Skin epidermis (tissue), 12 donors: ENCODE measurements at regions not wholly inside any gene's neighbourhood (a gene's known extent, or its start where the extent isn't known, plus 50 kb on each side); places are given as distances from the start of the nearest gene placed in this dataset.

ENCODE experiments used
- H3K27ac ChIP-seq, 21 experiments: fragments of 200-600 bp; sonication (generic) in 11 of 21; one replicate each; pipeline ENCODE4 v1.5.0; 2020; ENCODE audit warnings: mild to moderate bottlenecking in 3 of 21, inconsistent platforms in 2 of 21, moderate library complexity in 2 of 21
- H3K4me3 ChIP-seq, 7 experiments: fragments of 200-600 bp; sonication (generic) in 2 of 7; one replicate each; pipeline ENCODE4 v1.5.0; 2020; ENCODE audit warnings: inconsistent platforms in 2 of 7, mild to moderate bottlenecking in 2 of 7, moderate library complexity in 1 of 7

GRCh38 chr5:8299716-8300115 lies 430.8 kb downstream of the MTRR start:
- no peak overlapping the region for H3K27ac ChIP-seq
- no peak overlapping the region for H3K4me3 ChIP-seq

- Histone ChIP-seq H3K4me3 (no peak overlapping the region), H3K27ac (no peak overlapping the region)
These were observed 435.4 kb downstream of the MTRR start for GRCh38 chr5:8304341-8304740.

- no peak overlapping the region for H3K4me3 ChIP-seq
- no peak overlapping the region for H3K27ac ChIP-seq
These were observed 437.4 kb downstream of the MTRR start for GRCh38 chr5:8306288-8306896.

GRCh38 chr5:8314965-8315364 lies 446.0 kb downstream of the MTRR start:
- Histone ChIP-seq H3K4me3 (no peak overlapping the region), H3K27ac (no peak overlapping the region)

DNA sequence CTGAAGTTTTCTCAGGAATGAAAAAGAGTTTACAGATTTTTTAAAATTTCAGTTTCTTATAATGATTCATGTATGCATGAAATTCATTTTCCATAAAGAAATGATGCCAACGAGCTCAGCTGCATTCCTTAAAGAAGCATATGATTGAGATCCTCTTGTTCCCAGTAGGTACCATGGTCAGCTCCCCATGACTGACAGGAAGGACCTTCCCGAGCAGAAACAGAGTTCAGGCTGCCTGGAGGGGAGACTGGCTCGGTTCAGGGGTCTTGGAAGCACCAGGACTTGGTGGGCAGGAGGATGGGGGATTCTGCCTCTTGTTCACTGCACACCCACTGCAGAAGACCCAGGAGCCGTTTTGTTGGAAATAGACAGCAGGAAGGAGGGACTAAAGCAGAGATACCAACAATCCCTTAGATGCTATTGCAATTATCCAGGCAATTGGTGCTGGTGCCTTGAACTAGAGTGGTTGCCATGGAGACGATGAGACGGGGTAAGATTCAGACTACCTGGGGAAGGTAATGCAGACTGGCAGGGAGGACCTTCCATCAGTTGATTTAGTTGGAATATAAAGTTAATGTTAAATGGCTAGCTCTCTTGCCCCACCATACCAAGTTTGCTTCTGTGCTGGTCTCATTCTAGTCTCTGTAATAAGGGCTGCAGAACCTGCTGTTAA lies 447.8 kb downstream of the MTRR start:
- Histone ChIP-seq H3K4me3 (no peak overlapping the region), H3K27ac (no peak overlapping the region)

GRCh38 chr5:8317335-8317734 lies 448.4 kb downstream of the MTRR start:
- no peak overlapping the region for H3K4me3 ChIP-seq
- H3K27ac ChIP-seq, result no peak overlapping the region

- no peak overlapping the region for H3K27ac ChIP-seq
- no peak overlapping the region for H3K4me3 ChIP-seq
These were observed 451.3 kb downstream of the MTRR start for GRCh38 chr5:8320244-8320643.

GRCh38 chr5:8321272-8321671 lies 452.3 kb downstream of the MTRR start:
- no peak overlapping the region for H3K4me3 ChIP-seq
- no peak overlapping the region for H3K27ac ChIP-seq

DNA sequence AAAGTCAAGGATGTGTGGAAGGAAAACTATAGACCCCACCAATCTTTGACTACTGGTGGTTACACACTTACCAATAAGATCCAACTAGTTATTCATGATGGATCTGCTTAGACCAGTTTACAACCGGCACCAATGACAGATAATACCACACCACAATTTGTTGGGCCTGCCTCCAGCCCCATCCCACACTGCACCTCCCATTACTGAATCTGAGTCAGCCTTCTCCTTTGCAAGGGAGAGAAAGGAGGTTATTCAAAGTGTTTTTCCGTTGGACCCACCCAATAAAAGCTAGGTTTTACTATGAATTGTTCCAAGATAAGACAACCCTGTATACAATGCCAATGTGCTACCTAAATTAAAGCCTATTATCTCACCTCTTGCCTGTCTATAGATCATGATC lies 453.5 kb downstream of the MTRR start:
- no peak overlapping the region for H3K4me3 ChIP-seq
- no peak overlapping the region for H3K27ac ChIP-seq

GRCh38 chr5:8327016-8327415 lies 458.1 kb downstream of the MTRR start:
- Histone ChIP-seq H3K27ac (no peak overlapping the region), H3K4me3 (no peak overlapping the region)

DNA sequence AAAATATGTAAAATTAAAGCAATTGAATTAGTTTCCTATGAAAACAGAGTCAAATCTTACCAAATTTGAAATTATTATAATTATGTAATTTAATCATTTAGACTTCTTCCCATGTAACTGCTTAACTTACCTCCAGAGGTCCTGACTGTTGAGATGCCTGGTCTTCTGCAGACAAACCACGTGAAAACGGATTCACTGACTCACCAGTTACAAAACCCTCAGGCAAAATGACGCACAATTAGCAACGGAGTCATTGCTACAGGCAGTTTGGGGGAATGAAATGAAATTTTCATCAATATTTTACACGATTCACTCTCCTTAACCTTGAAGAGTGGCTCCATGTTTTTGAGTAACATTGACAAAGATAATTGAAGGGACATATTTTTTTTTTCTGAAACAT lies 460.8 kb downstream of the MTRR start:
- Histone ChIP-seq H3K4me3 (no peak overlapping the region), H3K27ac (no peak overlapping the region)

GRCh38 chr5:8332666-8333445 lies 463.9 kb downstream of the MTRR start:
- Histone ChIP-seq H3K4me3 (no peak overlapping the region), H3K27ac (no peak overlapping the region)

DNA sequence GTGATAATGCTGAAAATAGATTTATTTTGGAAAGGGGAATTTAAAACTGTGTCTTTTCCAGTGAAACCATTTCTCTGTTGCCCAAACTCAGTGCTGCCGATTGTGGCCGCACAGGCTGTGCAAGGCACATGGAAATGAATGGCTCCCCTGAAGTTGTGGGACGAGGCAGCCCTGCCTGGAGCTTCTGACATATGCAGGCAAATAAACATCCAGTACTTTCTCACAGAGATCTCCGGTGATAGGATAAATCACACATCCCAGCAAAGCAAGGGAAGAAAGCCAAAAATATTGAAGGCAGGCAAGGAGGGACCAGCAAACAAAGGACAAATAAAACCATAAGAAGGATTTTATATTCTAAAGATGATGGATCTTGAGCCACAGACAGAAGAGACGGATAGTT lies 464.5 kb downstream of the MTRR start:
- H3K27ac ChIP-seq, result no peak overlapping the region
- no peak overlapping the region for H3K4me3 ChIP-seq

- Histone ChIP-seq H3K4me3 (no peak overlapping the region), H3K27ac (no peak overlapping the region)
These were observed 465.0 kb downstream of the MTRR start for GRCh38 chr5:8333977-8334376.

DNA sequence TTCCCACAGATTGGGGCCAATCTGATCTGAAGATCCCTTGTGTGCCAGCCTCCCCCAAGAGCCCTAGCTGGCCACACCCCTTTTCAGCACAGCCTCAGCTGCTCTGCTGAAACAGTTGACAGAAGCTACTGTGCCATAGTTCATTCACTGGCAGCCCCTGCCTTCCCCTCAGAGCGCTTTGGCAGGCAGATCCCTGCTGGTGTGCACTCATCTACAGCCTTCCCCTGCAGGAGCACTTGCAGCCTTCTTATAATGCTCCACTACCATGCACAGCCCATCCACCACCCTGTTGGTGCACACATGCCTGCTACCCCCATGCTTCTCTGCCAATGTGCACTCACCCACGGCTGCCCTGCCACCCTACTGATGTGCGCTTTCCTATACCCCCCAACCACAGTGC lies 471.3 kb downstream of the MTRR start:
- Histone ChIP-seq H3K27ac (no peak overlapping the region), H3K4me3 (no peak overlapping the region)

- no peak overlapping the region for H3K27ac ChIP-seq
- no peak overlapping the region for H3K4me3 ChIP-seq
These were observed 471.9 kb downstream of the MTRR start for GRCh38 chr5:8340739-8341344.

- Histone ChIP-seq H3K27ac (no peak overlapping the region), H3K4me3 (no peak overlapping the region)
These were observed 472.5 kb downstream of the MTRR start for GRCh38 chr5:8341406-8341805.

DNA sequence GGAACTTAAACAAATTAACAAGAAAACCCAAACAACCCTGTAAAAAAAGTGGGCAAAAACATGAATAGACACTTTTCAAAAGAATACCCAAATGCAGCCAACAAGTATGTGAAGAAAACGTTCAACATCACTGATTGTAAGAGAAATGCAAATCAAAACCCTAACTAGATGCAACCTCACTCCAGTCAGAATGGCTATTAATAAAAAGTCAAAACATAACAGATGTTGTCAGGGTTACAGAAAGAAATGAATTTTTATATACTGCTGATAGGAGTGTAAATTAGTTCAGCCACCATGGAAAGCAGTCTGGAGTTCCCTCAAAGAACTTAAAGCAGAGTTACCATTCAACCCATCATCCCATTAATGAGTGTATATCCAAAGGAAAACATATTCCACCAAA lies 479.0 kb downstream of the MTRR start:
- H3K27ac ChIP-seq, result no peak overlapping the region
- H3K4me3 ChIP-seq, result no peak overlapping the region

GRCh38 chr5:8349855-8350254 lies 480.9 kb downstream of the MTRR start:
- Histone ChIP-seq H3K27ac (no peak overlapping the region), H3K4me3 (no peak overlapping the region)

DNA sequence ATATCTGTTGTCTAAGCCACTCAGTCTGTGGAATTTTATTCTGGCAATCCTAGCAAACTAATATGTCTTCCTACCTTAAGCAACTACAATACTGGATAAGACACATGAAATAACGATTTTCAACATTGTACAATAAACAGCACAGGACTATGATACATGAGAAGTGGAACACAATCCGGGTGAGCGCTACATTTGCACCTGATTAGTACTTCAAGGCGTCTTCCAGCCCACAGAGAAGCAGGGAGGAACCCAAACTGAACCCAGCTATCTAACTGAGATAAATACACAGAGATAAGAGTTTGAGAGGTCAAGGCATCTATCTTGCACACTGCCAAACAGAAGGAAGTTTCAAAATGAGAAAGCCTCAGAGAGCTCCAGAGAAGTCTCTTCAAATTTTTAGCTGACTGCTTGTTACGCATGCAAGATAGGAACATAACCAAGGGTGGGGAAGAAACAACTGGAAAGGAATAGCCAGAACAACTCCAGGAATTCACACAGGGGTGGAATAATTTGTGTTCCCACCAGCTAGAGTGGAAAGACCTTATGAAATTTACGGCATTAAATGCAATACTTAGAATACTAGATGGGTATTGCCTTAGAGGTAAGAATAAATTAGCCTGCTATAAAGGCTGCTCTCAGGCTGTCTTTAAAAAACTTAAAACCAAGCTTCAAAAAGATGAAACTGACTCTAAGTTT lies 481.8 kb downstream of the MTRR start:
- no peak overlapping the region for H3K27ac ChIP-seq

More for the DNA sequence above, 481.8 kb downstream of the MTRR start:
- no peak overlapping the region for H3K4me3 ChIP-seq
